ENCODE measurements at regions not wholly inside any gene's neighbourhood (a gene's known extent, or its start where the extent isn't known, plus 50 kb on each side); places are given as distances from the start of the nearest gene placed in this dataset.

DNA sequence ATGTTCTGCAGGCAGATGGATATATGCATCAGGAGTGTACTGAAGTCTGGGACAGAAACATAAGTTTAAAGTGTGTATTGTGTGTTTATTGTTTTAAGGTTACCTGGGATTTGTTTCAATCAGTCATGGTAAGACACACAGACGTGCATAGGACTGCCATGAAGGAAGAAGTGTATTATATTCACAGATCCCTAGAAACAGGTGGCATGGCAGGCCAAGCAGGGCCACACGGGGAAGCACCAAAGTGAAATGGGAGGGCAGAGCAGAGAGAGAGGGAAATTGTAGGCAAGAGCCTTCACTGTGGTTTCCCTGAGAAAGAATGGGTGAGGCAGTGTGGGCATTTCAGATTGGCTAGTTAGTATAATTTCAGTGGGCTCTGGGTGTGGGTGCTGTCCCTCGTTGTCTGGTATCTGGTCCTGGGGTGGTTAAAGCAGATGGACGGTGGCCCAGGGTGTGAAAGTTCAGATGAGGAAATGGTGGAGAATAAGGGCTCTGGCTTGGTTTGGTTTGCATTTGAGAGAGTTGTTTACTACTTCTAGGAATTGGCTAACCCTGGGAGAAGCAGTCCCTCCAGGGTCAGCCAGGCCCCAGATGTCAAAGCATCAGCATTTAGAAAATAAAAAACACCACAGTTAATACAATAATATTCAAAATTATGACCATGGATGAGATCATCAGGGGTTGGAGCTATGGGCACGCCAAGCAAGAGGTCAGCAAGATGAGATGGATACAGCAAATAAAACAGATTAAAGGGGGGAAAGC lies 160.0 kb downstream of the LRRC30 start:
- Histone ChIP-seq H3K79me2 (ENCODE audit: insufficient read depth, low read length) (no peaks in the 10 kb centered on the region), H3K4me1 (ENCODE audit: control insufficient read depth in 1 of 2, insufficient read depth in 2 of 2, low read length in 2 of 2) (no peaks in the 10 kb centered on the region), H4K20me1 (ENCODE audit: insufficient read depth) (no peaks in the 10 kb centered on the region), H3K27me3 (ENCODE audit: insufficient read depth, low read length) (no peaks in the 10 kb centered on the region), H2AFZ (ENCODE audit: low read depth, low read length, poor library complexity, severe bottlenecking) (no peak overlapping the region), H3K27ac (ENCODE audit: low read depth, low read length) (no peak overlapping the region), H3K4me2 (ENCODE audit: low read length) (no peak overlapping the region), H3K9me3 (ENCODE audit: control insufficient read depth in 1 of 2, insufficient read depth in 1 of 2, low read depth in 1 of 2, low read length in 2 of 2) (peaks cover 0 to 9% of the 10 kb centered on the region in 2 experiments; a peak in 2 of 4 replicates), H3K9me2 (ENCODE audit: insufficient read depth) (no peaks in the 10 kb centered on the region), H3K36me3 (ENCODE audit: control insufficient read depth in 1 of 2, insufficient read depth in 2 of 2, low read length in 2 of 2) (no peaks in the 10 kb centered on the region), H3K9ac (ENCODE audit: low read length) (no peak overlapping the region), H3K4me3 (replicated peaks in 1 of 2; ENCODE audit: low read depth in 1 of 2, low read length in 2 of 2) (no peak overlapping the region)
- DNase-seq (ENCODE audit: low read depth, low spot score) (no peak), ATAC-seq (no peak)
- intact Hi-C loops (cut with micrococcal nuclease) = no loop called here
- ChIA-PET RAD21 (ENCODE audit: low non-redundant PET in 1 of 2, low total read pairs in 2 of 2, uncharacterized antibody in 2 of 2, unreplicated experiment in 2 of 2) (no interaction called here), CTCF (no interaction called here), POLR2A (no interaction called here)
- no TSS peak for BruUV-seq (replicated peaks)
- no peak for TF ChIP-seq YY1 (IDR thresholded peaks at IDR 0.05; ENCODE audit: extremely low read depth, insufficient replicate concordance, low read depth, low read length)
- no peak for TF ChIP-seq ZNF274 (IDR thresholded peaks at IDR 0.05; ENCODE audit: low read depth, low read length)
- TF ChIP-seq SIN3A (IDR thresholded peaks at IDR 0.05; ENCODE audit: low read depth) = no peak
- TF ChIP-seq ZFX (IDR thresholded peaks at IDR 0.05) = no peak
- TF ChIP-seq EZH2 (IDR thresholded peaks at IDR 0.05) = no peak
- TF ChIP-seq CEBPB (IDR thresholded peaks at IDR 0.05; ENCODE audit: low read depth) = no peak
- TF ChIP-seq ZBTB33 (IDR thresholded peaks at IDR 0.05; ENCODE audit: extremely low read depth, insufficient replicate concordance, low read length) = no peak
- TF ChIP-seq SRF (IDR thresholded peaks at IDR 0.05; ENCODE audit: low read depth) = no peak
- TF ChIP-seq, protein P1, sequence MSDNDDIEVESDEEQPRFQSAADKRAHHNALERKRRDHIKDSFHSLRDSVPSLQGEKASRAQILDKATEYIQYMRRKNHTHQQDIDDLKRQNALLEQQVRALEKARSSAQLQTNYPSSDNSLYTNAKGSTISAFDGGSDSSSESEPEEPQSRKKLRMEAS (IDR thresholded peaks at IDR 0.05) = no peak
- no peak for TF ChIP-seq TCF7L2 (IDR thresholded peaks at IDR 0.05; ENCODE audit: borderline replicate concordance, extremely low read depth, insufficient read depth, insufficient read length)

Measured in HCT116 (cell line).